HepG2 (cell line): ENCODE measurements at regions not wholly inside any gene's neighbourhood (a gene's known extent, or its start where the extent isn't known, plus 50 kb on each side); places are given as distances from the start of the nearest gene placed in this dataset.

ENCODE experiments used
- MATR3 ChIP-seq: sonication (generic); formaldehyde crosslinking; IDR thresholded peaks from 2 replicates; pipeline ENCODE4 v1.4.0; 2020; ENCODE audit warnings: missing genetic modification reagents
- ZBTB21 ChIP-seq: sonication (generic); formaldehyde crosslinking; IDR thresholded peaks from 2 replicates; pipeline ENCODE4 v1.4.0; 2020; ENCODE audit warnings: missing genetic modification reagents
- ZNF446 ChIP-seq: sonication (generic); formaldehyde crosslinking; IDR thresholded peaks from 2 replicates; pipeline ENCODE4 v1.5.0; 2020; ENCODE audit warnings: mild to moderate bottlenecking, missing genetic modification reagents
- TF ChIP-seq, protein P1 (sequence below): sonication (generic); formaldehyde crosslinking; IDR thresholded peaks from 2 replicates; pipeline ENCODE4 v1.5.0; 2020; ENCODE audit warnings: mild to moderate bottlenecking, missing genetic modification reagents, moderate library complexity
- TF ChIP-seq, protein P2 (sequence below): sonication (generic); formaldehyde crosslinking; IDR thresholded peaks from 2 replicates; pipeline ENCODE4 v1.5.1; 2020; ENCODE audit warnings: missing genetic modification reagents, mild to moderate bottlenecking, borderline replicate concordance
- TF ChIP-seq, protein P3 (sequence below): sonication (generic); formaldehyde crosslinking; IDR thresholded peaks from 2 replicates; pipeline ENCODE4 v1.4.0; 2020; ENCODE audit warnings: missing genetic modification reagents
- TF ChIP-seq, protein P4 (sequence below): IDR thresholded peaks from 2 replicates; pipeline ENCODE4 v1.6.1; 2016; ENCODE audit warnings: missing compliant biosample characterization, missing genetic modification reagents, borderline replicate concordance

DNA sequence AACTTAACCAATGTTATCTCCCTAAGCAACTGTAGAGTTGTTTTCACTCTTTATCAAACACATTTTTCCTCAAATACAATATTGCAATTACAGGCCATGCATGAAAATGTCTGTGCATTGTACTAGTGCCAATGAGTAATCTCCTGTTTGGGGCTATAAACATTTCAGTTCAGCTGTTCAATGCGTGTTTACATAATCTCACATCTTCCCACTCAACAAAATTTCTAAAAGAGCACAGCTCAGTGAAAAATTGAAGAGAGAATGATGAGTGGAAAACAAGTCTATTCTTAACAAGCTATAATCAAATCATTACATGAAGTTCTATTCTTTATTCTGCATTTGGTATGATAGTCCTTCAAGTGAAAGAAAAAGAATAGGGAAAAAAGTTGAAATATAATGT lies 780.5 kb upstream of the CDH9 start:
- TF ChIP-seq, protein P1, sequence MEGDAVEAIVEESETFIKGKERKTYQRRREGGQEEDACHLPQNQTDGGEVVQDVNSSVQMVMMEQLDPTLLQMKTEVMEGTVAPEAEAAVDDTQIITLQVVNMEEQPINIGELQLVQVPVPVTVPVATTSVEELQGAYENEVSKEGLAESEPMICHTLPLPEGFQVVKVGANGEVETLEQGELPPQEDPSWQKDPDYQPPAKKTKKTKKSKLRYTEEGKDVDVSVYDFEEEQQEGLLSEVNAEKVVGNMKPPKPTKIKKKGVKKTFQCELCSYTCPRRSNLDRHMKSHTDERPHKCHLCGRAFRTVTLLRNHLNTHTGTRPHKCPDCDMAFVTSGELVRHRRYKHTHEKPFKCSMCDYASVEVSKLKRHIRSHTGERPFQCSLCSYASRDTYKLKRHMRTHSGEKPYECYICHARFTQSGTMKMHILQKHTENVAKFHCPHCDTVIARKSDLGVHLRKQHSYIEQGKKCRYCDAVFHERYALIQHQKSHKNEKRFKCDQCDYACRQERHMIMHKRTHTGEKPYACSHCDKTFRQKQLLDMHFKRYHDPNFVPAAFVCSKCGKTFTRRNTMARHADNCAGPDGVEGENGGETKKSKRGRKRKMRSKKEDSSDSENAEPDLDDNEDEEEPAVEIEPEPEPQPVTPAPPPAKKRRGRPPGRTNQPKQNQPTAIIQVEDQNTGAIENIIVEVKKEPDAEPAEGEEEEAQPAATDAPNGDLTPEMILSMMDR (CRISPR knock-in tag) = no peak
- TF ChIP-seq, protein P2, sequence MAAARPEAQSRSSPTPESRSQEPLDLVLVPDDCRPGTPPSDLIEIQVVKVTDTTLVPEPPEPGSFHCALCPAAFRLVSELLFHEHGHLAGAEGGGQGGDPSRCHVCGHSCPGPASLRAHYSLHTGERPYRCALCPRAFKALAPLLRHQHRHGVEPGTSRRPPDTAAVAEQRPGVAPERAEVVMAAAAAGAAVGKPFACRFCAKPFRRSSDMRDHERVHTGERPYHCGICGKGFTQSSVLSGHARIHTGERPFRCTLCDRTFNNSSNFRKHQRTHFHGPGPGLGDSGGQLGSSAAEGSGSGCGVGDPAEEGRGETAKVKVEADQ = no peak
- TF ChIP-seq ZNF446 (CRISPR knock-in tag) (no peak), ZBTB21 (CRISPR knock-in tag) (no peak), MATR3 (CRISPR knock-in tag) (no peak)
- TF ChIP-seq, protein P3, sequence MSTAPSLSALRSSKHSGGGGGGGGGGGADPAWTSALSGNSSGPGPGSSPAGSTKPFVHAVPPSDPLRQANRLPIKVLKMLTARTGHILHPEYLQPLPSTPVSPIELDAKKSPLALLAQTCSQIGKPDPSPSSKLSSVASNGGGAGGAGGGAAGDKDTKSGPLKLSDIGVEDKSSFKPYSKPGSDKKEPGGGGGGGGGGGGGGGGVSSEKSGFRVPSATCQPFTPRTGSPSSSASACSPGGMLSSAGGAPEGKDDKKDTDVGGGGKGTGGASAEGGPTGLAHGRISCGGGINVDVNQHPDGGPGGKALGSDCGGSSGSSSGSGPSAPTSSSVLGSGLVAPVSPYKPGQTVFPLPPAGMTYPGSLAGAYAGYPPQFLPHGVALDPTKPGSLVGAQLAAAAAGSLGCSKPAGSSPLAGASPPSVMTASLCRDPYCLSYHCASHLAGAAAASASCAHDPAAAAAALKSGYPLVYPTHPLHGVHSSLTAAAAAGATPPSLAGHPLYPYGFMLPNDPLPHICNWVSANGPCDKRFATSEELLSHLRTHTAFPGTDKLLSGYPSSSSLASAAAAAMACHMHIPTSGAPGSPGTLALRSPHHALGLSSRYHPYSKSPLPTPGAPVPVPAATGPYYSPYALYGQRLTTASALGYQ = no peak
- TF ChIP-seq, protein P4, sequence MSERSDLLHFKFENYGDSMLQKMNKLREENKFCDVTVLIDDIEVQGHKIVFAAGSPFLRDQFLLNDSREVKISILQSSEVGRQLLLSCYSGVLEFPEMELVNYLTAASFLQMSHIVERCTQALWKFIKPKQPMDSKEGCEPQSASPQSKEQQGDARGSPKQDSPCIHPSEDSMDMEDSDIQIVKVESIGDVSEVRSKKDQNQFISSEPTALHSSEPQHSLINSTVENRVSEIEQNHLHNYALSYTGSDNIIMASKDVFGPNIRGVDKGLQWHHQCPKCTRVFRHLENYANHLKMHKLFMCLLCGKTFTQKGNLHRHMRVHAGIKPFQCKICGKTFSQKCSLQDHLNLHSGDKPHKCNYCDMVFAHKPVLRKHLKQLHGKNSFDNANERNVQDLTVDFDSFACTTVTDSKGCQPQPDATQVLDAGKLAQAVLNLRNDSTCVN (CRISPR knock-in tag) = no peak
